SH-SY5Y (cell line): ENCODE measurements at regions not wholly inside any gene's neighbourhood (a gene's known extent, or its start where the extent isn't known, plus 50 kb on each side); places are given as distances from the start of the nearest gene placed in this dataset.

Experiments used
- GATA2 ChIP-seq: IDR thresholded peaks from 2 replicates; pipeline ENCODE4 v1.6.1; 2011; ENCODE audit warnings: mild to moderate bottlenecking, low read depth, low read length
- GATA3 ChIP-seq: IDR thresholded peaks from 2 replicates; pipeline ENCODE4 v1.6.1; 2011; ENCODE audit warnings: low read depth, mild to moderate bottlenecking, low read length, moderate library complexity

DNA sequence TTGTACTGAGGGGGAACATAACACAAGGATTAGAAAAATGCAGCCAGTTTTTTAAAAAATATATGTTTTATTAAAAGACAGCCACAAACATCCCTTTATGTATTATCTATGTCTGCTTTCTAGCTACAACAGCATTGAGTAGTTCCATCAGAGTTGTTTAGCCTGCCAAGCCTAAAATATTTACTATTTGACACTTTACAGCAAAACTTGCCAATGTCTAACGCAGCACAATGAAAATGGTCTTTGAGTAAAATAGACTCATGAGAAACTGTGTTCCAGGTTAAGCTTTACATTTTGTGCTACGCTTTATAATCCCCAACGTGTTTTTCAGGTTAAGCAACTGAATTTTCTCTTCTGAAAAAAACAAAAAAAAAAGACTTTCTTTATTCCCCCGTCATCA, 2211.5 kb upstream of the RAG2 start:
- TF ChIP-seq GATA2 (no peak), GATA3 (no peak)
